Activated CD8-positive, alpha-beta memory T cell treated with anti-CD3 and anti-CD28 coated beads, Interleukin-2, amount 10 ng/mL, durations not matched to agents 7 days and 5 days (primary cell): ENCODE measurements at regions not wholly inside any gene's neighbourhood (a gene's known extent, or its start where the extent isn't known, plus 50 kb on each side); places are given as distances from the start of the nearest gene placed in this dataset.

ENCODE experiments used
- ATAC-seq: fragments of 150-1000 bp; cut with Tn5 transposase; one replicate; pipeline ENCODE4 v1.10.0; 2021; ENCODE audit warnings: moderate library complexity
- CTCF ChIA-PET: fragments of 350-600 bp; sonication (Branson Sonifier 250); formaldehyde crosslinking; loops from one replicate; lab custom pipeline; 2021; ENCODE audit warnings: antibody characterized with exemption; lab: Charles Lee
- DNase-seq: peaks from one replicate; pipeline ENCODE4 v3.0.0-alpha.2; 2020
- H3K27ac Mint-ChIP-seq: one replicate; pipeline ENCODE4 v1.8.0; 2021; ENCODE audit warnings: mild to moderate bottlenecking, mixed read lengths
- H3K27me3 Mint-ChIP-seq: one replicate; pipeline ENCODE4 v1.8.0; 2021; ENCODE audit warnings: mixed read lengths
- H3K36me3 Mint-ChIP-seq: one replicate; pipeline ENCODE4 v1.8.0; 2021; ENCODE audit warnings: mild to moderate bottlenecking, mixed read lengths
- H3K4me1 Mint-ChIP-seq: one replicate; pipeline ENCODE4 v1.8.0; 2021; ENCODE audit warnings: mixed read lengths
- H3K4me3 Mint-ChIP-seq: one replicate; pipeline ENCODE4 v1.8.0; 2021; ENCODE audit warnings: mild to moderate bottlenecking, moderate library complexity, mixed read lengths
- H3K9me3 Mint-ChIP-seq: one replicate; pipeline ENCODE4 v1.8.0; 2022; ENCODE audit warnings: low read depth, mixed read lengths

- ATAC-seq (no peak), DNase-seq (no peak)
- no peak overlapping the region for H3K4me3 Mint-ChIP-seq
- CTCF ChIA-PET, result no interaction called here
- no peaks in the 10 kb centered on the region for H3K4me1 Mint-ChIP-seq
- no peaks in the 10 kb centered on the region for H3K9me3 Mint-ChIP-seq
- H3K27me3 Mint-ChIP-seq, result no peaks in the 10 kb centered on the region
- H3K27ac Mint-ChIP-seq, result no peak overlapping the region
- no peaks in the 10 kb centered on the region for H3K36me3 Mint-ChIP-seq
Observed at GRCh38 chr4:180152831-180153230, 2090.4 kb upstream of the TENM3 start.

- DNase-seq, result no peak
- Mint-ChIP-seq H3K36me3 (no peaks in the 10 kb centered on the region), H3K9me3 (no peaks in the 10 kb centered on the region), H3K27ac (no peak overlapping the region), H3K27me3 (no peaks in the 10 kb centered on the region), H3K4me3 (no peak overlapping the region), H3K4me1 (no peaks in the 10 kb centered on the region)
- ATAC-seq, result no peak
- CTCF ChIA-PET, result no interaction called here
Observed at GRCh38 chr4:180153587-180153986, 2089.6 kb upstream of the TENM3 start.

GRCh38 chr4:180156684-180157083 is 2086.5 kb upstream of the TENM3 start:
- peaks cover 2% of the 10 kb centered on the region for H3K9me3 Mint-ChIP-seq
- no peaks in the 10 kb centered on the region for H3K27me3 Mint-ChIP-seq
- no peaks in the 10 kb centered on the region for H3K36me3 Mint-ChIP-seq
- no peaks in the 10 kb centered on the region for H3K4me1 Mint-ChIP-seq
- DNase-seq (no peak), ATAC-seq (no peak)
- no peak overlapping the region for H3K4me3 Mint-ChIP-seq
- H3K27ac Mint-ChIP-seq, result no peak overlapping the region
- CTCF ChIA-PET, result no interaction called here

GRCh38 chr4:180160195-180160983 is 2082.8 kb upstream of the TENM3 start:
- Mint-ChIP-seq H3K27ac (no peak overlapping the region), H3K4me3 (no peak overlapping the region)
- DNase-seq, result no peak

GRCh38 chr4:180164799-180165198 is 2078.4 kb upstream of the TENM3 start:
- Mint-ChIP-seq H3K27me3 (no peaks in the 10 kb centered on the region), H3K4me1 (no peaks in the 10 kb centered on the region), H3K4me3 (no peak overlapping the region), H3K27ac (no peak overlapping the region), H3K36me3 (no peaks in the 10 kb centered on the region), H3K9me3 (peaks cover 3% of the 10 kb centered on the region)
- ATAC-seq (no peak), DNase-seq (no peak)
- CTCF ChIA-PET, result no interaction called here

More at GRCh38 chr4:180160195-180160983, 2082.8 kb upstream of the TENM3 start:
- H3K9me3 Mint-ChIP-seq, result peaks cover 2% of the 10 kb centered on the region
- no peak for ATAC-seq
- no peaks in the 10 kb centered on the region for H3K36me3 Mint-ChIP-seq
- no peaks in the 10 kb centered on the region for H3K4me1 Mint-ChIP-seq
- H3K27me3 Mint-ChIP-seq, result no peaks in the 10 kb centered on the region
- CTCF ChIA-PET, result no interaction called here

GRCh38 chr4:180169394-180169793 is 2073.8 kb upstream of the TENM3 start:
- DNase-seq, result no peak
- CTCF ChIA-PET, result no interaction called here
- no peak overlapping the region for H3K27ac Mint-ChIP-seq
- H3K4me1 Mint-ChIP-seq, result no peaks in the 10 kb centered on the region
- ATAC-seq, result no peak
- H3K36me3 Mint-ChIP-seq, result no peaks in the 10 kb centered on the region
- no peaks in the 10 kb centered on the region for H3K27me3 Mint-ChIP-seq
- H3K4me3 Mint-ChIP-seq, result no peak overlapping the region
- H3K9me3 Mint-ChIP-seq, result peaks cover 2% of the 10 kb centered on the region

- Mint-ChIP-seq H3K4me1 (no peaks in the 10 kb centered on the region), H3K27ac (no peak overlapping the region), H3K36me3 (no peaks in the 10 kb centered on the region), H3K27me3 (no peaks in the 10 kb centered on the region), H3K9me3 (peaks cover 2% of the 10 kb centered on the region), H3K4me3 (no peak overlapping the region)
- no peak for ATAC-seq
- CTCF ChIA-PET, result no interaction called here
- DNase-seq, result no peak
Observed at GRCh38 chr4:180169966-180170365, 2073.2 kb upstream of the TENM3 start.

GRCh38 chr4:180179146-180179545 is 2064.1 kb upstream of the TENM3 start:
- no peaks in the 10 kb centered on the region for H3K36me3 Mint-ChIP-seq
- CTCF ChIA-PET, result no interaction called here
- DNase-seq (no peak), ATAC-seq (no peak)
- H3K27ac Mint-ChIP-seq, result no peak overlapping the region
- no peaks in the 10 kb centered on the region for H3K27me3 Mint-ChIP-seq
- H3K4me1 Mint-ChIP-seq, result no peaks in the 10 kb centered on the region
- peaks cover 3% of the 10 kb centered on the region for H3K9me3 Mint-ChIP-seq
- H3K4me3 Mint-ChIP-seq, result no peak overlapping the region

- CTCF ChIA-PET, result no interaction called here
- DNase-seq, result no peak
- Mint-ChIP-seq H3K36me3 (no peaks in the 10 kb centered on the region), H3K27me3 (no peaks in the 10 kb centered on the region), H3K4me1 (no peaks in the 10 kb centered on the region), H3K4me3 (no peak overlapping the region), H3K9me3 (peaks cover 8% of the 10 kb centered on the region), H3K27ac (no peak overlapping the region)
- ATAC-seq, result no peak
Observed at GRCh38 chr4:180189666-180190065, 2053.5 kb upstream of the TENM3 start.

GRCh38 chr4:180190382-180190781 is 2052.8 kb upstream of the TENM3 start:
- no peak for ATAC-seq
- no peaks in the 10 kb centered on the region for H3K4me1 Mint-ChIP-seq
- CTCF ChIA-PET, result no interaction called here
- no peak overlapping the region for H3K4me3 Mint-ChIP-seq
- no peaks in the 10 kb centered on the region for H3K27me3 Mint-ChIP-seq
- no peaks in the 10 kb centered on the region for H3K36me3 Mint-ChIP-seq
- H3K27ac Mint-ChIP-seq, result no peak overlapping the region
- no peak for DNase-seq
- peaks cover 6% of the 10 kb centered on the region for H3K9me3 Mint-ChIP-seq

GRCh38 chr4:180197471-180197870 is 2045.7 kb upstream of the TENM3 start:
- Mint-ChIP-seq H3K4me3 (no peak overlapping the region), H3K9me3 (peaks cover 3% of the 10 kb centered on the region), H3K27ac (no peak overlapping the region), H3K36me3 (no peaks in the 10 kb centered on the region), H3K27me3 (no peaks in the 10 kb centered on the region), H3K4me1 (no peaks in the 10 kb centered on the region)
- DNase-seq (no peak), ATAC-seq (no peak)
- CTCF ChIA-PET, result no interaction called here

GRCh38 chr4:180203349-180203748 is 2039.9 kb upstream of the TENM3 start:
- CTCF ChIA-PET, result no interaction called here
- ATAC-seq (no peak), DNase-seq (no peak)
- Mint-ChIP-seq H3K4me1 (no peaks in the 10 kb centered on the region), H3K36me3 (no peaks in the 10 kb centered on the region), H3K4me3 (no peak overlapping the region), H3K9me3 (no peaks in the 10 kb centered on the region), H3K27me3 (no peaks in the 10 kb centered on the region), H3K27ac (no peak overlapping the region)

- Mint-ChIP-seq H3K4me3 (no peak overlapping the region), H3K4me1 (no peaks in the 10 kb centered on the region), H3K27ac (no peak overlapping the region), H3K9me3 (no peaks in the 10 kb centered on the region), H3K27me3 (no peaks in the 10 kb centered on the region), H3K36me3 (no peaks in the 10 kb centered on the region)
- DNase-seq (no peak), ATAC-seq (no peak)
- CTCF ChIA-PET, result no interaction called here
Observed at GRCh38 chr4:180205276-180205675, 2037.9 kb upstream of the TENM3 start.

- DNase-seq (no peak), ATAC-seq (no peak)
- H3K27ac Mint-ChIP-seq, result no peak overlapping the region
- no peaks in the 10 kb centered on the region for H3K36me3 Mint-ChIP-seq
- H3K4me1 Mint-ChIP-seq, result no peaks in the 10 kb centered on the region
- H3K4me3 Mint-ChIP-seq, result no peak overlapping the region
- CTCF ChIA-PET, result no interaction called here
- no peaks in the 10 kb centered on the region for H3K9me3 Mint-ChIP-seq
- no peaks in the 10 kb centered on the region for H3K27me3 Mint-ChIP-seq
Observed at GRCh38 chr4:180207921-180208320, 2035.3 kb upstream of the TENM3 start.
